ENCODE measurements at regions not wholly inside any gene's neighbourhood (a gene's known extent, or its start where the extent isn't known, plus 50 kb on each side); places are given as distances from the start of the nearest gene placed in this dataset.

- TF ChIP-seq CTCF (IDR thresholded peaks at IDR 0.05) (no peak), POLR2AphosphoS5 (IDR thresholded peaks at IDR 0.05) (no peak)
These were observed 482.7 kb downstream of the SLITRK6 start for GRCh38 chr13:85316506-85317025.

Measured in breast epithelium (tissue), 3 donors.